ENCODE measurements at regions not wholly inside any gene's neighbourhood (a gene's known extent, or its start where the extent isn't known, plus 50 kb on each side); places are given as distances from the start of the nearest gene placed in this dataset.

GRCh38 chr4:121455285-121455684 is 74.5 kb upstream of the QRFPR start:
- Mint-ChIP-seq H3K27ac (peak overlapping the region; percentile 63; the same call in 1 of the 2 replicates), H3K36me3 (ENCODE audit: low read depth) (no peaks in the 10 kb centered on the region), H3K4me1 (peaks cover 16% of the 10 kb centered on the region), H3K4me3 (no peak overlapping the region), H3K27me3 (ENCODE audit: insufficient read depth, low read depth, poor library complexity) (no peaks in the 10 kb centered on the region), H3K9me3 (no peaks in the 10 kb centered on the region)
- Histone ChIP-seq H3K9me2 (ENCODE audit: insufficient read depth) (0 out of 2 replicates have a peak, but pooled peaks cover 2% of the 10 kb centered on the region), H3K4me1 (ENCODE audit: insufficient read depth) (peaks cover 16% of the 10 kb centered on the region), H2AFZ (no peak overlapping the region), H3K27me3 (ENCODE audit: insufficient read depth) (no peaks in the 10 kb centered on the region), H3K27ac (ENCODE audit: low read depth) (no peak overlapping the region), H3F3A (replicated peaks; ENCODE audit: low read depth) (no peaks in the 10 kb centered on the region), H3K4me2 (peak overlapping the region; percentile 11; the same call in 1 of the 2 replicates), H3K79me2 (replicated peaks; ENCODE audit: insufficient read depth) (no peaks in the 10 kb centered on the region), H3K36me3 (ENCODE audit: insufficient read depth) (no peaks in the 10 kb centered on the region), H4K20me1 (replicated peaks; ENCODE audit: insufficient read depth) (no peaks in the 10 kb centered on the region), H3K4me3 (no peak overlapping the region)
- peak; percentile 32 for DNase-seq (ENCODE audit: low spot score)
- no peak for TF ChIP-seq ZNF462 (CRISPR knock-in tag; IDR thresholded peaks at IDR 0.05)
- TF ChIP-seq, protein P1, sequence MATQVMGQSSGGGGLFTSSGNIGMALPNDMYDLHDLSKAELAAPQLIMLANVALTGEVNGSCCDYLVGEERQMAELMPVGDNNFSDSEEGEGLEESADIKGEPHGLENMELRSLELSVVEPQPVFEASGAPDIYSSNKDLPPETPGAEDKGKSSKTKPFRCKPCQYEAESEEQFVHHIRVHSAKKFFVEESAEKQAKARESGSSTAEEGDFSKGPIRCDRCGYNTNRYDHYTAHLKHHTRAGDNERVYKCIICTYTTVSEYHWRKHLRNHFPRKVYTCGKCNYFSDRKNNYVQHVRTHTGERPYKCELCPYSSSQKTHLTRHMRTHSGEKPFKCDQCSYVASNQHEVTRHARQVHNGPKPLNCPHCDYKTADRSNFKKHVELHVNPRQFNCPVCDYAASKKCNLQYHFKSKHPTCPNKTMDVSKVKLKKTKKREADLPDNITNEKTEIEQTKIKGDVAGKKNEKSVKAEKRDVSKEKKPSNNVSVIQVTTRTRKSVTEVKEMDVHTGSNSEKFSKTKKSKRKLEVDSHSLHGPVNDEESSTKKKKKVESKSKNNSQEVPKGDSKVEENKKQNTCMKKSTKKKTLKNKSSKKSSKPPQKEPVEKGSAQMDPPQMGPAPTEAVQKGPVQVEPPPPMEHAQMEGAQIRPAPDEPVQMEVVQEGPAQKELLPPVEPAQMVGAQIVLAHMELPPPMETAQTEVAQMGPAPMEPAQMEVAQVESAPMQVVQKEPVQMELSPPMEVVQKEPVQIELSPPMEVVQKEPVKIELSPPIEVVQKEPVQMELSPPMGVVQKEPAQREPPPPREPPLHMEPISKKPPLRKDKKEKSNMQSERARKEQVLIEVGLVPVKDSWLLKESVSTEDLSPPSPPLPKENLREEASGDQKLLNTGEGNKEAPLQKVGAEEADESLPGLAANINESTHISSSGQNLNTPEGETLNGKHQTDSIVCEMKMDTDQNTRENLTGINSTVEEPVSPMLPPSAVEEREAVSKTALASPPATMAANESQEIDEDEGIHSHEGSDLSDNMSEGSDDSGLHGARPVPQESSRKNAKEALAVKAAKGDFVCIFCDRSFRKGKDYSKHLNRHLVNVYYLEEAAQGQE (IDR thresholded peaks at IDR 0.05; ENCODE audit: unreplicated experiment) = no peak
- TF ChIP-seq ZNF114 (CRISPR knock-in tag; IDR thresholded peaks at IDR 0.05) = no peak
- no peak for TF ChIP-seq CTCF (conservative IDR thresholded peaks at IDR 0.05; ENCODE audit: low read depth in 2 of 2)
- TF ChIP-seq, protein P2, sequence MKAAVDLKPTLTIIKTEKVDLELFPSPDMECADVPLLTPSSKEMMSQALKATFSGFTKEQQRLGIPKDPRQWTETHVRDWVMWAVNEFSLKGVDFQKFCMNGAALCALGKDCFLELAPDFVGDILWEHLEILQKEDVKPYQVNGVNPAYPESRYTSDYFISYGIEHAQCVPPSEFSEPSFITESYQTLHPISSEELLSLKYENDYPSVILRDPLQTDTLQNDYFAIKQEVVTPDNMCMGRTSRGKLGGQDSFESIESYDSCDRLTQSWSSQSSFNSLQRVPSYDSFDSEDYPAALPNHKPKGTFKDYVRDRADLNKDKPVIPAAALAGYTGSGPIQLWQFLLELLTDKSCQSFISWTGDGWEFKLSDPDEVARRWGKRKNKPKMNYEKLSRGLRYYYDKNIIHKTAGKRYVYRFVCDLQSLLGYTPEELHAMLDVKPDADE (IDR thresholded peaks at IDR 0.05) = no peak
- no peak for TF ChIP-seq CREB1 (CRISPR knock-in tag; IDR thresholded peaks at IDR 0.05; ENCODE audit: low read depth)
- no peak for TF ChIP-seq STAT1 (IDR thresholded peaks at IDR 0.05; ENCODE audit: unreplicated experiment)
- TF ChIP-seq POLR2AphosphoS5 (IDR thresholded peaks at IDR 0.05; ENCODE audit: low read depth) = no peak
- TF ChIP-seq NANOG (IDR thresholded peaks at IDR 0.05; ENCODE audit: borderline replicate concordance) = no peak
- TF ChIP-seq ZNF331 (CRISPR knock-in tag; IDR thresholded peaks at IDR 0.05; ENCODE audit: low read depth) = no peak
- TF ChIP-seq EZH2phosphoT487 (IDR thresholded peaks at IDR 0.05; ENCODE audit: unreplicated experiment) = no peak
- TF ChIP-seq EZH2 (IDR thresholded peaks at IDR 0.05; ENCODE audit: low read depth, unreplicated experiment) = no peak
- no peak for TF ChIP-seq JUNB (IDR thresholded peaks at IDR 0.05; ENCODE audit: unreplicated experiment)
- ATAC-seq = peak; percentile 77

Measured in GM23338 (cell line).